ENCODE measurements at regions not wholly inside any gene's neighbourhood (a gene's known extent, or its start where the extent isn't known, plus 50 kb on each side); places are given as distances from the start of the nearest gene placed in this dataset.

DNA sequence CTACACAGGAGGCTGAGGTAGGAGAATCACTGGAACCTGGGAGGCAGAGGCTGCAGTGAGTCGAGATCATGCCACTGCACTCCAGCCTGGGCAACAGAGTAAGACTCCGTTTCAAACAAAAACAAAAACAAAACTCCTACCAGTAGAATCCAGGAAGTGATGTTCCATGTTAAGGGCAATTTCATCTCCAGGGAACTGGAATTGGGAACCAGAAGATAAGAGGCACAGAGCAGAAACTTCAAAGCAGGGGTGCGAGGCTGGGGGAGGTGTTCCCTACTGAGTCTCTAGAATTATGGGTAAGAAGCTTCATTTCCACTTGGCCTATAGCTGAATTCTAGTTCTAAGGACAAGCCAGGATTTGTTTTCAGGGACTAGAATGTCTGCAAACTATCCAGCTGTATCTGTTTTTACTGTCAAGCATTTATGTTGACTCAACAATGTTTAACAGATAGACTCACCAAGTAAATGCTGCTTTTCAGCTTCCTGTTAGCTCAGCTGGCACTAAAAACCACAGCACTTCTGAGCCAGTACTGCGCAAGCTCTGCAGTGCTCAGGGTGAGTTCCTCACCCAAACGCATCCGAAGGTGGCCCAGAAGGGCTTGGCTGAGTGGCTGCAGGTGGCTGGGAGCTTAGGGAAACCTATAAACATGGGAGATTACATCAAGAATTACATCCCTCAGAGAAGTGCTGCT lies 320.1 kb downstream of the MTRR start:
- TF ChIP-seq, protein P1, sequence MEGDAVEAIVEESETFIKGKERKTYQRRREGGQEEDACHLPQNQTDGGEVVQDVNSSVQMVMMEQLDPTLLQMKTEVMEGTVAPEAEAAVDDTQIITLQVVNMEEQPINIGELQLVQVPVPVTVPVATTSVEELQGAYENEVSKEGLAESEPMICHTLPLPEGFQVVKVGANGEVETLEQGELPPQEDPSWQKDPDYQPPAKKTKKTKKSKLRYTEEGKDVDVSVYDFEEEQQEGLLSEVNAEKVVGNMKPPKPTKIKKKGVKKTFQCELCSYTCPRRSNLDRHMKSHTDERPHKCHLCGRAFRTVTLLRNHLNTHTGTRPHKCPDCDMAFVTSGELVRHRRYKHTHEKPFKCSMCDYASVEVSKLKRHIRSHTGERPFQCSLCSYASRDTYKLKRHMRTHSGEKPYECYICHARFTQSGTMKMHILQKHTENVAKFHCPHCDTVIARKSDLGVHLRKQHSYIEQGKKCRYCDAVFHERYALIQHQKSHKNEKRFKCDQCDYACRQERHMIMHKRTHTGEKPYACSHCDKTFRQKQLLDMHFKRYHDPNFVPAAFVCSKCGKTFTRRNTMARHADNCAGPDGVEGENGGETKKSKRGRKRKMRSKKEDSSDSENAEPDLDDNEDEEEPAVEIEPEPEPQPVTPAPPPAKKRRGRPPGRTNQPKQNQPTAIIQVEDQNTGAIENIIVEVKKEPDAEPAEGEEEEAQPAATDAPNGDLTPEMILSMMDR (IDR thresholded peaks at IDR 0.05; ENCODE audit: low read depth, low read length, poor library complexity, severe bottlenecking): no peak
- no peak for TF ChIP-seq EZH2phosphoT487 (IDR thresholded peaks at IDR 0.05; ENCODE audit: borderline replicate concordance, low read length)
